ENCODE measurements at regions not wholly inside any gene's neighbourhood (a gene's known extent, or its start where the extent isn't known, plus 50 kb on each side); places are given as distances from the start of the nearest gene placed in this dataset.

GRCh38 chrX:55356609-55357008 is 91.9 kb upstream of the PAGE3 start:
- TF ChIP-seq EP300 (IDR thresholded peaks at IDR 0.05; ENCODE audit: low read depth) (no peak), CTCF (IDR thresholded peaks at IDR 0.05) (no peak), POLR2AphosphoS5 (IDR thresholded peaks at IDR 0.05) (no peak), POLR2A (IDR thresholded peaks at IDR 0.05) (no peak)

All from transverse colon (tissue), 4 donors.